Esophagus squamous epithelium (tissue), 5 donors: ENCODE measurements at regions not wholly inside any gene's neighbourhood (a gene's known extent, or its start where the extent isn't known, plus 50 kb on each side); places are given as distances from the start of the nearest gene placed in this dataset.

Experiments
- DNase-seq: peaks from one replicate; lab custom pipeline; 2025; lab: John Stamatoyannopoulos, UW
- H3K27ac ChIP-seq, 4 donors: fragments of 200-600 bp; sonication (generic); one replicate each; pipeline ENCODE4 v1.5.1; 2016 to 2019; ENCODE audit warnings: mild to moderate bottlenecking in 1 of 4
- H3K27me3 ChIP-seq, 4 donors: fragments of 200-600 bp; sonication (generic); 1 replicate in 3 of 4; 2 replicates in 1 of 4; pipeline versions ENCODE4 v1.5.1 to v1.6.0; 2017 to 2021; ENCODE audit warnings: antibody characterized with exemption in 1 of 4
- H3K36me3 ChIP-seq, 3 donors: fragments of 200-600 bp; sonication (generic); one replicate each; pipeline ENCODE4 v1.5.1; 2016 to 2019
- H3K4me1 ChIP-seq, 3 donors: fragments of 200-600 bp; sonication (generic); one replicate each; pipeline ENCODE4 v1.5.1; 2017 to 2019
- H3K4me3 ChIP-seq, 4 donors: fragments of 200-600 bp; sonication (generic); 1 replicate in 3 of 4; 2 replicates in 1 of 4; pipeline ENCODE4 v1.5.1; 2016 to 2019; ENCODE audit warnings: mild to moderate bottlenecking in 2 of 4, moderate library complexity in 1 of 4
- H3K9me3 ChIP-seq, 3 donors: fragments of 200-600 bp; sonication (generic); one replicate each; pipeline ENCODE4 v1.5.1; 2016 to 2019
- POLR2A ChIP-seq, 4 donors: fragments of 450-650 bp; IDR thresholded peaks; one replicate each; pipeline ENCODE4 v1.6.1; 2017; ENCODE audit warnings: antibody characterized with exemption in 4 of 4, mild to moderate bottlenecking in 4 of 4, moderate library complexity in 3 of 4
- WGBS, 2 donors: methylation state at CpG; one replicate each; pipeline ENCODE4 v1.1.5; 2018; 5-methylcytosine and 5-hydroxymethylcytosine counted together
- intact Hi-C: fragments of 100-400 bp; cut with DNase I; formaldehyde crosslinking; loops from one replicate; pipeline ENCODE4 v1.15.0; 2022
- TF ChIP-seq, protein P1 (sequence below), 6 experiments: fragments of 450-650 bp in 4 of 6; fragments of 200-600 bp in 2 of 6; sonication (generic) in 2 of 6; IDR thresholded peaks; one replicate each; pipeline ENCODE4 v1.5.1; 2016 to 2019; ENCODE audit warnings: antibody characterized with exemption in 6 of 6, mild to moderate bottlenecking in 4 of 6, moderate library complexity in 4 of 6
- donor health status: DM: yes; HTN: yes; CAD: no.

DNA sequence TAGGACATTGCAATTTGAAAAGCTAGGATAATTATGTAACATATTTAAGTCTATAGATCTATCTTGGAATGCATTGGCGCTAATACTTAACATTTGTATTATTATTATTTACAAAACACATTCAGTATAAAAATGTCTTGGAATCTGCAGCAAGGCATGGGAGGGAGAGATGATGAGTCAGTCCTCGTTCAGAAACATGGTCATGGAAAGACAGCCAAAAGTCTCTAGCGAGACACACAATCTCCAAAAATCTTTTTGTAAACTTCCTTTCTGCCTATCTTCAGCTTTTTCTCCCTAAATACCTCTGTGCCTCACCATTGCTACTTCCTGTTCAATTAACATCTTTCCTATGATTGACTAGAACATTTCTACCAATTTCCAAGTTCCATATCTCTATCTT lies 188.4 kb upstream of the CACNA2D1 start:
- no peaks in the 10 kb centered on the region for H3K27me3 ChIP-seq
- TF ChIP-seq POLR2A (IDR thresholded peaks at IDR 0.05) = no peak
- TF ChIP-seq, protein P1, sequence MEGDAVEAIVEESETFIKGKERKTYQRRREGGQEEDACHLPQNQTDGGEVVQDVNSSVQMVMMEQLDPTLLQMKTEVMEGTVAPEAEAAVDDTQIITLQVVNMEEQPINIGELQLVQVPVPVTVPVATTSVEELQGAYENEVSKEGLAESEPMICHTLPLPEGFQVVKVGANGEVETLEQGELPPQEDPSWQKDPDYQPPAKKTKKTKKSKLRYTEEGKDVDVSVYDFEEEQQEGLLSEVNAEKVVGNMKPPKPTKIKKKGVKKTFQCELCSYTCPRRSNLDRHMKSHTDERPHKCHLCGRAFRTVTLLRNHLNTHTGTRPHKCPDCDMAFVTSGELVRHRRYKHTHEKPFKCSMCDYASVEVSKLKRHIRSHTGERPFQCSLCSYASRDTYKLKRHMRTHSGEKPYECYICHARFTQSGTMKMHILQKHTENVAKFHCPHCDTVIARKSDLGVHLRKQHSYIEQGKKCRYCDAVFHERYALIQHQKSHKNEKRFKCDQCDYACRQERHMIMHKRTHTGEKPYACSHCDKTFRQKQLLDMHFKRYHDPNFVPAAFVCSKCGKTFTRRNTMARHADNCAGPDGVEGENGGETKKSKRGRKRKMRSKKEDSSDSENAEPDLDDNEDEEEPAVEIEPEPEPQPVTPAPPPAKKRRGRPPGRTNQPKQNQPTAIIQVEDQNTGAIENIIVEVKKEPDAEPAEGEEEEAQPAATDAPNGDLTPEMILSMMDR (IDR thresholded peaks at IDR 0.05) = no peak
- intact Hi-C loops = no loop called here
- no peaks in the 10 kb centered on the region for H3K9me3 ChIP-seq
- no peak for DNase-seq
- 19 to 28% methylated on average over 3 of the region's 3 CpGs for WGBS, 2 donors
- H3K27ac ChIP-seq = no peak overlapping the region
- H3K36me3 ChIP-seq = no peaks in the 10 kb centered on the region
- no peaks in the 10 kb centered on the region for H3K4me1 ChIP-seq
- no peak overlapping the region for H3K4me3 ChIP-seq

DNA sequence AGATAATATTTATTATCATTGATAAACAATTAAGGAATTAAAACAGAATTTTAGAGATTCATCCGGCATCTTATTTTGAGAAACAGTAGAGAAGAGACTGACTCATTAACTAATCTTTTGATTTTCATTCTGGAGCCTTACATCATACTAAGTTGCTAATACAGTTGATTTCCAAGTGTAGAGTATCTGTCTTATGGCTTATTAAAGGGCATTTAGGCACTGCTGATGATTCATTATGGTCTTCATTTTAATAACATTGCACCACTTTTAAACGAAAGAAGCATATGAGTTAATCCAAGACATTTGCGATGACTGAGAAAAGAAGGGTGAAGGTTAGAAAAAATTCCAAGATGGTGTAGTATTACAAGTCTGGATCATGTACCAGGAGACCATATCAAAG lies 186.0 kb upstream of the CACNA2D1 start:
- Histone ChIP-seq H3K27me3 (no peaks in the 10 kb centered on the region), H3K27ac (no peak overlapping the region), H3K36me3 (no peaks in the 10 kb centered on the region), H3K4me3 (no peak overlapping the region), H3K4me1 (no peaks in the 10 kb centered on the region), H3K9me3 (no peaks in the 10 kb centered on the region)
- intact Hi-C loops = no loop called here
- 72 to 76% methylated on average over 3 of the region's 3 CpGs for WGBS, 2 donors
- DNase-seq = no peak
- no peak for TF ChIP-seq POLR2A (IDR thresholded peaks at IDR 0.05)
- TF ChIP-seq, protein P1 (IDR thresholded peaks at IDR 0.05) = no peak

DNA sequence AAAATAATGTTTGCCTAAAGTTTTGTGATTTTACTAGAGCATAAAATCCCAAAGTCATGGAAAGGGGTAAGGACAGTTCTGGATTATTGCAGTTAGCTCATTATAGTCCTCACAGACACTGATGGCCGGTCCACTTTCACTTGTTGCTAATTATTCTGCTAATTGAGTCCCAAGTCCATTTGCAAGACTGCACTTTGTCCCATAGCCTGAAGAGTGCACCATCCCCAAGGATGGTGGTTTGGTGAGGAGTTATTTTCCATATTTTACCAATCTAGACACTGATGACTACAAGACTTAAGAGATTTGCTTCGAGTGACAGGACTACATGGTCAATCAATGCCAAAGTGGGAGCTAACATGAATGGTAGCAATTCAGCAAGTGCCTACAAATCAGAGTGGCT lies 181.8 kb upstream of the CACNA2D1 start:
- no peaks in the 10 kb centered on the region for H3K4me1 ChIP-seq
- H3K36me3 ChIP-seq = no peaks in the 10 kb centered on the region
- H3K4me3 ChIP-seq = no peak overlapping the region
- no peak overlapping the region for H3K27ac ChIP-seq
- TF ChIP-seq, protein P1 (IDR thresholded peaks at IDR 0.05) = no peak
- no peak for TF ChIP-seq POLR2A (IDR thresholded peaks at IDR 0.05)
- no peaks in the 10 kb centered on the region for H3K27me3 ChIP-seq
- WGBS, 2 donors = 67% methylated on average over 2 of the region's 2 CpGs
- intact Hi-C loops = no loop called here
- DNase-seq = no peak
- H3K9me3 ChIP-seq = no peaks in the 10 kb centered on the region

DNA sequence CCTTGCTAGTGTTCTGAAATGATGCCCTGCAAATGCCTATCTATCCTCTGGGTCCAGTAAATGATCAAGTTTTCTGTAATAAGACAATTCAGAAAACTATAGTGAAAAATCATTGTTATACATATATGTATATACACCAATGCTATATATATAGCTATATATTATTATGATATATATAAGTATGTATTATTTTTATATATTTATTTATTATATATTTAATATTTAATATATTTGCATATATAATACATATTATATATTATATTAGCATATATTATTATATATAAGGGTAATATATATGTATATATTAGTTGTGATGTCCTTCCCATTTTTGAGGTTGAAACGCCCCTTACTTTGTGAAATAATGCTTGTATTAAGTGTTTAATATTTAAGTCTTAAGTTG lies 181.4 kb upstream of the CACNA2D1 start:
- no peaks in the 10 kb centered on the region for H3K9me3 ChIP-seq
- 73 to 74% methylated on average over 1 of the region's 1 CpG for WGBS, 2 donors
- no peaks in the 10 kb centered on the region for H3K4me1 ChIP-seq
- intact Hi-C loops = no loop called here
- no peaks in the 10 kb centered on the region for H3K36me3 ChIP-seq
- no peak for DNase-seq
- H3K27me3 ChIP-seq = no peaks in the 10 kb centered on the region
- no peak overlapping the region for H3K4me3 ChIP-seq
- no peak overlapping the region for H3K27ac ChIP-seq
- TF ChIP-seq POLR2A (IDR thresholded peaks at IDR 0.05) = no peak
- TF ChIP-seq, protein P1 (IDR thresholded peaks at IDR 0.05) = no peak

DNA sequence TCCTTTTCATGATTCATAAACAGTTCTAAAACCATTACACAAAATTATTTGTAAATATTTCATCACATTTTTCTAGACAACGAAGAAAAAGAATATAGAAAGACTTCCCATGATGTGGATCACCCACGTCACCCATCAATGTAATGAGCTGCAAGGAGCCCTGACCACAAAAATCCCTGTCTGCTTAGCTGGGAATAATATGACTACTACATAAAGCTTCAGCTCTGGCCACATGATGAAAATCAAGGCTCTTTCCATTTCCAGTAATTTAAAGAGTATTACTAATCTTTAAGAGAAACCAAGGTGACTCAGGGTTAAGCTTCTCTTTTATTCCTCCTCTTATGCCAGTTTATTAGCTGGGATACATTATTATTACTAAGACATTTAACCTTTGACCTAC lies 180.8 kb upstream of the CACNA2D1 start:
- no peaks in the 10 kb centered on the region for H3K36me3 ChIP-seq
- no peaks in the 10 kb centered on the region for H3K9me3 ChIP-seq
- DNase-seq = no peak
- TF ChIP-seq POLR2A (IDR thresholded peaks at IDR 0.05) = no peak
- TF ChIP-seq, protein P1 (IDR thresholded peaks at IDR 0.05) = no peak
- no peaks in the 10 kb centered on the region for H3K27me3 ChIP-seq
- H3K27ac ChIP-seq = no peak overlapping the region
- WGBS, 2 donors = 63 to 70% methylated on average over 2 of the region's 2 CpGs
- no peak overlapping the region for H3K4me3 ChIP-seq
- intact Hi-C loops = no loop called here
- H3K4me1 ChIP-seq = no peaks in the 10 kb centered on the region
